Glomerular visceral epithelial cell (primary cell): ENCODE measurements at regions not wholly inside any gene's neighbourhood (a gene's known extent, or its start where the extent isn't known, plus 50 kb on each side); places are given as distances from the start of the nearest gene placed in this dataset.

Experiments
- DNase-seq: peaks from one replicate; pipeline ENCODE4 v3.0.0-alpha.2; 2016; ENCODE audit errors: extremely low spot score

GRCh38 chr3:174651951-174652350 is 207.2 kb upstream of the NAALADL2 start:
- DNase-seq: no peak

GRCh38 chr3:174659511-174659910 is 199.6 kb upstream of the NAALADL2 start:
- no peak for DNase-seq

DNA sequence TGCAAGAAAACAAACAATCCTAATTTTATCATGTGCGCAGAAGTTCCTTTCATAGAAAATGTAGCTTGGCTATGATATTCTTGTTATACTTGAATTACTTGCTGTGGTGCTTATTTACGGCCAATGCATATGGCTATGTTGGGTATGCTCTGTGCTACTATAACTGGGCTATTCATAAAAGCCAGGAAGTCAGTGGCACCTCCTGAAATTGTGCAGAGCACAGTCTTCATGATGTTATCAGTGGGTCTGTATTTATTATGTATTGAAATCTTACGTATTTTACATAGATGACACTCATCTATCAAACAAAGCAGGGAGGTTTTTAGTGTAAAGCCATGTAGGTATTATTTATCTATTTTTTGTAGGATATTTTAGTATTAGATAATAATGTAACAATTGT is 196.5 kb upstream of the NAALADL2 start:
- no peak for DNase-seq

DNA sequence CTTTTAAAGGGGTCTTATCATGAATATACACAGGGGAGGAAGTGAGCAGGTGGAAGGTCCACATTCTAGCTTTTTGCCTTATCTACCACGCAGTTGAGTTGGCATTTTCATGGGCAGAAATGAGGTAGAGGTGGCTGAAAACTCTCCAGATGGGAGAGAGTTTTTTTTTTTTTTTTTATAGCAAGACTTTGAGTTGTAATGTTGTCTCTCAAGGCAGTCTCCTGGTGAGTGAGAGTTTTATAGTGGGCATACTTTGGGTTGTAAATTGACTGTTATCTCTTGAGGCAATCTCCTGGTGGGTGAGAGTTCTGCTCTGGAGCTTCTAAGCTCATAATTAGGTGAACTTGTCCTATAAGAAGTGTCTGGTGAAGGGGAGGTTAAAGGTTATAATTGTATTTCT is 191.7 kb upstream of the NAALADL2 start:
- no peak for DNase-seq

- DNase-seq: no peak
Measured at GRCh38 chr3:174675406-174675805, 183.7 kb upstream of the NAALADL2 start.

DNA sequence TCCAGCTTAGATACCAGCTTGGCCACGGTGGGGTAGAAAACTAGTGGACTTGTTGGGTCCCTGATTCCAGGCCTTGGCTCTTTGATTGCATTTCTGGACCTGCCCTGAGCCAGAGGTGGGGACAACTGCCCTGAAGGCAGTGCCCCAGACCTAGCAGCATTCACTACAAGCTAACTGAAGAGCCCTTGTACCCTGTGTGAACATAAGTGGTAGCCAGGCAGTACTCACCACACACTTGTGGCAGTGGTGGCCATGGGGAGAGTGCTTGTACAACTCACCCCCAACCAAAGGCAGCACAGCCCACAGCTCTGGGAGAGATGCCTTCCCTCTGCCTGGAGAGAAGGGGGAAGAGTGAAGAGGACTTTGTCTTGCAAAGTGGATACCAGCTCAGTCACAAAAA is 177.3 kb upstream of the NAALADL2 start:
- DNase-seq: no peak

- no peak for DNase-seq
Measured at GRCh38 chr3:174685796-174686195, 173.3 kb upstream of the NAALADL2 start.

- no peak for DNase-seq
Measured at GRCh38 chr3:174697310-174697709, 161.8 kb upstream of the NAALADL2 start.

GRCh38 chr3:174700736-174701135 is 158.4 kb upstream of the NAALADL2 start:
- no peak for DNase-seq

DNA sequence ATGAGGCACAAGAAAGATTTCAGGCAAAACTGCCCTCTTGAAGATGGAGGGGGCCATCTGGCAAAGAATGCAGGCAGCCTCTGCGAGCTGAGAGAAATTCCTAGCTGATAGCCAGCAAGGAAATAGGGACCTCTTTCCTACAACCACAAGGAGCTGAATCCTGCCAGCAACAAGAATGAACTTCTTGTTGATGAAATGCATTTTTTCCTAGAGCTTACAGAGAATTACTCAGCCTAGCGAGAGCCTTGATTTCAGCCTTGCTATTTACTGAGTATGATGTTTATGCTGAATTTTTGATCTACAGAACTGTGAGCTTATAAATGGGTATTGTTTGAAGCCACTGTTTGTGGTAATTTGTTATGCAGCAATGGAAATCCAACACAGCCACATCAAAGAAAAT is 148.5 kb upstream of the NAALADL2 start:
- DNase-seq: no peak

DNA sequence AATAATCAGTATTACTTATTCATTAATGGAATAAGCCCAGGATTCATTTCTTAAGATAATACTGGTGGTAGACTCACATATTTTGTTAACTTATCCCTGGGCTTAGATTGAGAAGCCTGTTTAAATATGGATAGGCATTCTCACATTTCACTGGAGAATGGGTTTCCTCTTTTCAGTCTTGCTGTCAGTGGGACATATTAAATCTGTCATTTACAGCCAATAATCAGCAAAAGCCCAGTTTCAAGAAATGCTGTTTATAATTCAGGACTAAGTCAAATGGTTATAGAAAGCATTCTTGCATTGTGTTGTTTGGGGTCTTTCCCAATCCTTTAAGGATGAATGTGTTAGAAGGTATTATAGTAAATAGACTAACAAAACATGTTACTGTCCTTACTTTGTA is 143.7 kb upstream of the NAALADL2 start:
- DNase-seq: no peak

DNA sequence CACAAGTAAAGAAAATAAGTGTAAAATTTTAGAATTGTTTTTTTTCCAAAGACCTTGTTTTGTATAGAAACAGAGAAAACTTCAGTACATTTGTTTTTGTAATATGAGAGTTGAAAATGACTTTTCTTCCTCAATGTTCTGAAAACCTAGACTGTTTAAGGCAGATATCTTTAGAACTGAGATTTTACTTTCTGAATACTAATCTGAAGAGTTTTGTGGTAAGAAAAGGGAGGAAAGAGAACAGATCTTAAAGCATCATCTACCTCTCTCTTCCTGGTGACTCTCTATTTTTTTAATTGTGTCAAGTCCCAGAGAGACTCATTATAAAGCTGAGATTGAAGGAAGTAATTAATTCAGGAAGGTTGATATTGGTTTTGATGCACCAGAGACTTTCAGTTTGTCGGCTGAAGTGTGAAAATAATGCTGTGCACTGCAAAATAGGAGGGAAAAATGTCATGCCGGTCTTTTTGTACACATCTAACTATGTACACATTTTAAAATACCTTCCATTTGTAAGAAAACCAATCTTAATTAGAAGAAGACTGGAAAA is 142.1 kb upstream of the NAALADL2 start:
- no peak for DNase-seq

DNA sequence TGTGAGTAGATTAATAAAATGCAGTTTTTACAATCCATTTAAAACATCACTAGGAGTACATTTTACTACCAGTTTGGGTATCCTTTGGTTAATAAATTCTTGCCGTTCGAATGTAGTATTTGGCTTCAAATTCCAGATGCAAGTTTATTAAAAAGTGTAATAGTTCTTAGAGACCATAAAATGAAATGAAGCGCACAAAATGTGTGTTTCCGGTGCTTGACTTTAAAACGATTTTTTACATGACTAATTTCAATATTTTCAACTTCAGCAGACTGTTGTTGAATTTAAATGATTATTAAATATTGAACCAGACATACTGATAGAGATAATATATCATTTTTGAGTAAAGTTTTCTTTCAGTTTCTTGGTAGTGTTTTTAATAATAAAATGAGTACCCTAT is 138.4 kb upstream of the NAALADL2 start:
- DNase-seq: no peak

DNA sequence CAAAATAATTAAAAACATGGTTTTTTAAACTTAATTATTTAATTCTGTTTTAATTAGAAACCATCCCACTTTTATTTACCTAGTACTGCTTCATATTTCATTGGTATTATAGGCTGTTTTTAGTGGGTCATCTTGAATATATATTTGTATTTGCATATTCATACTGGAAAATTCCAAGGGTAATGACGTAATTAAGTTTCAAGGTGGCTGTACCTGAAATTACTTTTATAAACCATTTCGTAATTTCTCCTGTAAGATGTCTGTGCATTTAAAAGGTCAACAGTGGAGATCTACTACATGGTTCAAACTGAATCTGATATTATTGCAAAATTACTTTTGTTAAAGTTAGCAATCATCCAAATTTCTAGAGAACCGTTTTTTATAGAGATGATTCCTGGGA is 133.8 kb upstream of the NAALADL2 start:
- no peak for DNase-seq

- no peak for DNase-seq
Measured at GRCh38 chr3:174737966-174738365, 121.2 kb upstream of the NAALADL2 start.

- DNase-seq: no peak
Measured at GRCh38 chr3:174749143-174749542, 110.0 kb upstream of the NAALADL2 start.

DNA sequence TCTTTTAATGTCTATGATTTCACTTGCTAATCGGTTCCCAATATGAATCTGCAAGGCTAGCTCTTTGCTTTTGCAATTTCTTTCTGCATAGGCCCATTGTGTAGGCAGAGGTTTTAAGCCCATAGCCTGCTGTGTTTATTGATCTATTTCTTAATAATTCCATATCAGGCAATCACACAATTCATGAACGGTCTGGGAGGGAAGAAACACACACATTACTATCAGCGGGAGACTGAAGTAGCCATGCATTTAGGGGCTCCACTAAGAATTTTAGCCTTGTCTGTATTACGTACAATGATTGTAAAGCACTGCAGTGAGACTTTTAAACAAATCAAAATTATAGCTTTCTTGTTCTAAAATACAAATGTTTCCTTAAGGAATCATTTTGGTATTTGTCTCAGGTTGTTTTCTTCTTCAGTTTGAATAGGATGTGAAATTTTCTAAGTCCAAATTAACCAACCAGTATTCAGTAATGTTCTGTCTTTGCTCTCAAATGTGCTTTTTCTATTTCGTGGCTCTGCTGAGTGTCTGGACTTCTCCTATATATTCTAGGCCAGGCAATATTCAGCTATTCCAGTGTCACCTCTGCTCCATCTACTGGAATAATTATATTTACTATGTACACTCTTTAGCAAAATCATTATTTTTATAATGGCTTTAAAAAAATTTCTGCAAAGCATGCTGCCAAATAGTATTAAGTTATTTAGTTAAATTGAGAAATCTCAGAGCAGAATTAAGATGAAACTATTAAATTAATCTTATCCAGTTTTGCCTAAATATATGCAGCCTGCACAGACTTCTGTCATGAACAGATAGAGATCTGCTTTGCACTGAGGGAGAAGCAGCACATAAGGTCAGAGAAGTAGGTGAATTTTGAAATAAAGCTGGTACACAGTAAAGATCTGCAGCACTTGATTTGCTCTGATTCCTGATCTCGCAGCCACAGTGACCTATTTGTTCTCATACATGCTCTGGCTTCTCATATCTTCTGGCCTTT is 103.0 kb upstream of the NAALADL2 start:
- DNase-seq: no peak

- no peak for DNase-seq
Measured at GRCh38 chr3:174758943-174759342, 100.2 kb upstream of the NAALADL2 start.

- no peak for DNase-seq
Measured at GRCh38 chr3:174767406-174767805, 91.7 kb upstream of the NAALADL2 start.

- DNase-seq: no peak
Measured at GRCh38 chr3:174767853-174768382, 91.2 kb upstream of the NAALADL2 start.

DNA sequence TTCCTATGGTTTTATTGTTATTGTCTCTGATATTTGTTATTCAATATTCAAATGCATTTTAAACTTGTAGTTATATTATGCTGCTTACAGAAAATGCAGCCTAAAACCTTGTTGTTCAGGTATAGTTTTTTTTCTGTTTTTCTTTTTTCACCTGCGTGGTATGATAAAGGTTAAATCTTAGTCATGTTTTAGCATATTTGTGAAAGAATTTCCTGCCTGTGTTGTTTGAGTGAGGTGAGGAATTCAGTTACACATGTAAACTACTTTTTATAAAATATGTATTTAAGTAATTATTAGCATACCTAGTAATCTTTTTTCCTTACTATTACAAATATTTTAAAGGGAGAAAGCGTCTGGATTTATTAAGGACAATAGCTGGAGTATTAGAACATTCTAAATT is 90.0 kb upstream of the NAALADL2 start:
- DNase-seq: no peak

DNA sequence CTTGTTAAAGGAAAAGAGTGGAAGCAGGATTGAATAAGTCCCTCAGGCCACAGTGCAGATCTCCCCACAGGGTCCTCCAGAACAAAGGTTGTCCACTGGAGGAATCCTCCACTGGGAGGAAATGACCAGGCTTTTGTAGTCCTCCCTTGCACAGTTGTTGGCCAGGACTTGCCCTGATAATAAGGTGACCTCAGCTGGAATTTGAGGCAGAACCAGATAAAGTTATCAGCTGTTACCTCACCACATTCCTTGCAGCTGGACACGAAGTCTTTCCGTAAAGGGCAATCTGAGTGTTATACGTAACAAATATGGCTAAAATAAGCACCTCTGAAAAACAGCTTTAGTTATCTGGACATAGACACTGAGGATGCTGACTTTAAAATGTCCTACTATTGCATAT is 83.5 kb upstream of the NAALADL2 start:
- no peak for DNase-seq

GRCh38 chr3:174776123-174776522 is 83.0 kb upstream of the NAALADL2 start:
- DNase-seq: no peak
